ENCODE measurements at regions not wholly inside any gene's neighbourhood (a gene's known extent, or its start where the extent isn't known, plus 50 kb on each side); places are given as distances from the start of the nearest gene placed in this dataset.

DNA sequence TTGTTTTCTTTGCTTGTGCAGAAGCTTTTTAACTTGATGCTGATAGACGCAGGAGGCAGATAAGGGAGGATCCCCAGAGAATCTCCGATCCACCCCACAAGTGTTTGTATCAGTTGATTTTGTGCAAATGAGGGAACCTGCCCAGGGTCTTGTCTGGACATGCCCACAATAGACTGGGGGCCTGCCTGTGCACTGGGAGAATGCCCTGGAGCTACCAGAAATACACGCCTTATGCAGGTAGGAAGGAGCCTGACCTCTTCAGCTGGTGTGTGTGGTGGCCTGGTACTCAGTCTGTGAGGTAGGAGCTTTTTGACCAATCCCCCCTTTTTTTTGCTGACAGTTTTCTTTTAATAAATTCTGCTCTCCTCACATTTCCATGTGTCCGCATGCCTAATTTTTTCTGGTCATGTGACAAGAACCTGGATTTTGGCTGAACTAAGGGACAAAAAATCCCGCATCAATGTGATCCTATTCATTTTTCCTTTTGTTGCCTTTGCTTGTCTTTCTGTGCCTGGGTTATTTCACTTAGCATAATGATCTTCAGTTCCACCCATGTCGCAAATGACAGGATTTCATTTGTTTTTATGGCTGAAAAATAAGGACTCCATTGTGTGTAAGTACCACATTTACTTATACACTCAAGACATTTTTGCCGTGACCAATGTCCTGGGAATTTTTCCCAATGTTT lies 430.6 kb upstream of the NRG3 start:
- WGBS, result 87% methylated on average over 7 of the region's 7 CpGs

DNA sequence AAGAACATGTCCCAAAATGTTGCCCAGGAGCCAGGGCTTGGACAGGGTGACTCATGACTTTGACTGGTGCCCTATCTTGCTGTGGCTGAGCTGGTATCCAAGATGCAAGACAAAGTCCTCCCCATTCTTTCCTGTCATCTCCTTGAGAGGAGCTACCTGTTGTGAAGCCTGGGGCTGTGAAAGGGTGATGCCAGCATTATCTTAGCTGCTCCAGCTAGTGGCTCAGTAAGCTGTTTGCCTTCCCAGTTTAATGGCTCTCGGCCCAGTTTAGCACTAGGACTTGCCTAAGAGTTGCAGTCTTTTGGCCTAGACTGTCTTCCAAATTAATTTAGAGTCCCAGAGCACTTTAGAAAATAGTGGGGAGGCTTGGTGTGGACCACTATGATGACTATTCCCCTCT lies 424.3 kb upstream of the NRG3 start:
- 92% methylated on average over 1 of the region's 1 CpG for WGBS
- TF ChIP-seq EP300 (IDR thresholded peaks at IDR 0.05) (no peak), POLR2A (IDR thresholded peaks at IDR 0.05) (no peak), POLR2AphosphoS5 (IDR thresholded peaks at IDR 0.05) (no peak)
- TF ChIP-seq, protein P1, sequence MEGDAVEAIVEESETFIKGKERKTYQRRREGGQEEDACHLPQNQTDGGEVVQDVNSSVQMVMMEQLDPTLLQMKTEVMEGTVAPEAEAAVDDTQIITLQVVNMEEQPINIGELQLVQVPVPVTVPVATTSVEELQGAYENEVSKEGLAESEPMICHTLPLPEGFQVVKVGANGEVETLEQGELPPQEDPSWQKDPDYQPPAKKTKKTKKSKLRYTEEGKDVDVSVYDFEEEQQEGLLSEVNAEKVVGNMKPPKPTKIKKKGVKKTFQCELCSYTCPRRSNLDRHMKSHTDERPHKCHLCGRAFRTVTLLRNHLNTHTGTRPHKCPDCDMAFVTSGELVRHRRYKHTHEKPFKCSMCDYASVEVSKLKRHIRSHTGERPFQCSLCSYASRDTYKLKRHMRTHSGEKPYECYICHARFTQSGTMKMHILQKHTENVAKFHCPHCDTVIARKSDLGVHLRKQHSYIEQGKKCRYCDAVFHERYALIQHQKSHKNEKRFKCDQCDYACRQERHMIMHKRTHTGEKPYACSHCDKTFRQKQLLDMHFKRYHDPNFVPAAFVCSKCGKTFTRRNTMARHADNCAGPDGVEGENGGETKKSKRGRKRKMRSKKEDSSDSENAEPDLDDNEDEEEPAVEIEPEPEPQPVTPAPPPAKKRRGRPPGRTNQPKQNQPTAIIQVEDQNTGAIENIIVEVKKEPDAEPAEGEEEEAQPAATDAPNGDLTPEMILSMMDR (IDR thresholded peaks at IDR 0.05), result no peak
- Histone ChIP-seq H3K27me3 (no peaks in the 10 kb centered on the region), H3K27ac (no peak overlapping the region), H3K4me1 (no peaks in the 10 kb centered on the region), H3K4me3 (no peak overlapping the region), H3K9me3 (peaks cover 7% of the 10 kb centered on the region), H3K36me3 (no peaks in the 10 kb centered on the region)
- no peak for DNase-seq (ENCODE audit: low spot score in 2 of 2)

More for the DNA sequence above, 430.6 kb upstream of the NRG3 start:
- no peaks in the 10 kb centered on the region for H3K4me1 ChIP-seq
- no peaks in the 10 kb centered on the region for H3K36me3 ChIP-seq
- no peaks in the 10 kb centered on the region for H3K27me3 ChIP-seq
- TF ChIP-seq, protein P1 (IDR thresholded peaks at IDR 0.05), result no peak
- TF ChIP-seq POLR2A (IDR thresholded peaks at IDR 0.05) (no peak), POLR2AphosphoS5 (IDR thresholded peaks at IDR 0.05) (no peak), EP300 (IDR thresholded peaks at IDR 0.05) (no peak)
- H3K4me3 ChIP-seq, result no peak overlapping the region
- H3K9me3 ChIP-seq, result peaks cover 3% of the 10 kb centered on the region
- DNase-seq (ENCODE audit: low spot score in 2 of 2), result no peak
- H3K27ac ChIP-seq, result no peak overlapping the region

DNA sequence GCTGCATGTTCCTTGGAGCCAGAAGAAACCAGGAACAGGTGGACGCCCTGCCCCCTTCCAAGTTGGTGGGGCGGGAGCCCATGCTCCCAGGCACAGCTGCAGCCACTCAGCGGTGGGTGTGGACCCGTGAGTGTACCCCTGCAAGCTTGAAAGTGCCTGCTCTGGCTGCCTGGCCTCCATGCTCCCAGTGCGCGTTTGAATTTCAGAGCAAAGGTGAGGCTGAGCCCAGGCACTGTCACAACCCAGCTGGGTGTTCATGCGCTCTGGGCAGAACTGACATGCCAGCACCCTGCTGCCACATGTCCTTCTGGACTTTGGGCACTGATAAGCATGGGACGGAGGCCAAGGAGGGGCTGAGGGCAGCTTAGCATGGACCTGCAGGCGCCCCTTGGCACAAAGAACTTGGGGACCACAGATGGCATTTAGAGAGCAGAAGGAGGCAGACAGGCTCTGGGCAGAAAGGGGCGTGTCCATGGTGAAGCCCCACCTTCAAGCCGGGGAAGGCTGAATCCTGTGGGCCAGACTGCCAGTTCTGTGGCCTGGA lies 402.0 kb upstream of the NRG3 start:
- Histone ChIP-seq H3K27ac (no peak overlapping the region), H3K9me3 (peaks cover 6% of the 10 kb centered on the region), H3K27me3 (no peaks in the 10 kb centered on the region), H3K4me1 (no peaks in the 10 kb centered on the region), H3K4me3 (no peak overlapping the region), H3K36me3 (no peaks in the 10 kb centered on the region)
- WGBS, result 91% methylated on average over 4 of the region's 11 CpGs
- no peak for DNase-seq (ENCODE audit: low spot score in 2 of 2)
- TF ChIP-seq, protein P1 (IDR thresholded peaks at IDR 0.05), result no peak
- no peak for TF ChIP-seq POLR2A (IDR thresholded peaks at IDR 0.05)
- no peak for TF ChIP-seq EP300 (IDR thresholded peaks at IDR 0.05)
- no peak for TF ChIP-seq POLR2AphosphoS5 (IDR thresholded peaks at IDR 0.05)

DNA sequence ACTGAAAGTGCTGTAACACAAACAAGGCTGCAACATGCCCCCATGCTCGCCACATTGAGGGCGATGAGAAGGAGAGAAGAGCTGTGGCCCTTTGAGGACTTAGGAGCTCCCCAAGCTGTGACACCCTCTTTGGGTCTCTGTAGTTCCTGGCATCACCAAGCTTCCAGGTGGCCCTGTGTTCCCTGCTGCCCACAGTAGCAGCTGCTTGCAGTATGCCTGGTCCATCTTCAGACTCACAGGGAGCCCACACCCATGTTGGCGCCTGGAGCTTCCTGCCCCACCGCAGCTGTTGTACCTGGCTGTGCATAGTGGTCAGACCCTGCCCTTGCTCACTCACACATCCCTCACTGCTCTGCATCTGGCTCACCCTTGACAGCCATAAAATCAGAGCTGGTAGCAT lies 401.2 kb upstream of the NRG3 start:
- no peaks in the 10 kb centered on the region for H3K9me3 ChIP-seq
- WGBS, result 97% methylated on average over 4 of the region's 4 CpGs
- TF ChIP-seq, protein P1 (IDR thresholded peaks at IDR 0.05), result no peak
- no peak for TF ChIP-seq POLR2AphosphoS5 (IDR thresholded peaks at IDR 0.05)
- no peak for TF ChIP-seq POLR2A (IDR thresholded peaks at IDR 0.05)
- no peak for TF ChIP-seq EP300 (IDR thresholded peaks at IDR 0.05)

DNA sequence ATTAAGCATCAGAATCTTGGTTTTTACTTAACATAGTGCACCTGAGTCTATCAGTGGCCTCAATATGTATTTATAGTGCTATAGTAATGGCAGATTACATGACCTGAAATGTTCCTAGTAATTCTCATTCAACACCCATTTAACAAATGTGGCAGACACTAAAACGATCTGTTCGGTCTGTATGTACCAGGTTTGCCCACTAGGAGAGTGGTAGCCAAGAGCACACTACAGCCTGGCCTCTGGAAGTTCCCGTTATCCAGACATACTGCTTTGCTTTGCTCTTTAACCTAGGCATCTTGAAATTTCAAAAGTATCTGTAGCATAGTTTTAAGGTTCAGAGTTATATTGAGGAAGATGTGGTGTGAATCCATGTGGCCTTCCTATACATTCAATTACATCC lies 395.7 kb upstream of the NRG3 start:
- no peaks in the 10 kb centered on the region for H3K4me1 ChIP-seq

More for the DNA sequence above, 401.2 kb upstream of the NRG3 start:
- H3K4me1 ChIP-seq, result no peaks in the 10 kb centered on the region
- no peaks in the 10 kb centered on the region for H3K36me3 ChIP-seq
- no peak overlapping the region for H3K27ac ChIP-seq
- no peak overlapping the region for H3K4me3 ChIP-seq
- DNase-seq (ENCODE audit: low spot score in 2 of 2), result no peak
- H3K27me3 ChIP-seq, result no peaks in the 10 kb centered on the region

More for the DNA sequence above, 395.7 kb upstream of the NRG3 start:
- H3K27me3 ChIP-seq, result no peaks in the 10 kb centered on the region
- 86% methylated on average over 3 of the region's 3 CpGs for WGBS
- H3K9me3 ChIP-seq, result no peaks in the 10 kb centered on the region
- H3K27ac ChIP-seq, result no peak overlapping the region
- no peak overlapping the region for H3K4me3 ChIP-seq
- H3K36me3 ChIP-seq, result no peaks in the 10 kb centered on the region
- TF ChIP-seq POLR2AphosphoS5 (IDR thresholded peaks at IDR 0.05), result no peak
- TF ChIP-seq, protein P1 (IDR thresholded peaks at IDR 0.05), result no peak
- TF ChIP-seq EP300 (IDR thresholded peaks at IDR 0.05), result no peak
- TF ChIP-seq POLR2A (IDR thresholded peaks at IDR 0.05), result no peak
- DNase-seq (ENCODE audit: low spot score in 2 of 2), result no peak
